IPS-20b (cell line): ENCODE measurements at regions not wholly inside any gene's neighbourhood (a gene's known extent, or its start where the extent isn't known, plus 50 kb on each side); places are given as distances from the start of the nearest gene placed in this dataset.
"Not testable (repeated sequence)": the region's sequence is repeated elsewhere in the genome, so short reads cannot be mapped to it uniquely, and the experiment has no call there.

Source experiments
- H3K27ac ChIP-seq: one replicate; pipeline ENCODE4 v1.5.1; 2013; ENCODE audit warnings: low read length
- H3K27me3 ChIP-seq: 2 replicates; pipeline ENCODE4 v1.6.1; 2013; ENCODE audit warnings: mild to moderate bottlenecking, low read length, inconsistent platforms; ENCODE audit not compliant: insufficient read depth
- H3K36me3 ChIP-seq: 2 replicates; pipeline ENCODE4 v1.6.1; 2013; ENCODE audit warnings: low read depth, mild to moderate bottlenecking, inconsistent platforms, low read length, moderate library complexity; ENCODE audit not compliant: insufficient read depth
- H3K4me1 ChIP-seq: 2 replicates; pipeline ENCODE4 v1.6.1; 2013; ENCODE audit warnings: mild to moderate bottlenecking, control low read depth, inconsistent platforms, low read length, moderate library complexity; ENCODE audit not compliant: insufficient read depth
- H3K4me3 ChIP-seq: 2 replicates; pipeline ENCODE4 v1.5.1; 2013; ENCODE audit warnings: mild to moderate bottlenecking, low read length, inconsistent platforms
- H3K9ac ChIP-seq: 2 replicates; pipeline ENCODE4 v1.6.1; 2013; ENCODE audit warnings: low read depth, mild to moderate bottlenecking, inconsistent platforms, low read length, moderate library complexity
- H3K9me3 ChIP-seq: 2 replicates; pipeline ENCODE4 v1.6.1; 2013; ENCODE audit warnings: mild to moderate bottlenecking, low read depth, low read length, inconsistent platforms; ENCODE audit not compliant: insufficient read depth

DNA sequence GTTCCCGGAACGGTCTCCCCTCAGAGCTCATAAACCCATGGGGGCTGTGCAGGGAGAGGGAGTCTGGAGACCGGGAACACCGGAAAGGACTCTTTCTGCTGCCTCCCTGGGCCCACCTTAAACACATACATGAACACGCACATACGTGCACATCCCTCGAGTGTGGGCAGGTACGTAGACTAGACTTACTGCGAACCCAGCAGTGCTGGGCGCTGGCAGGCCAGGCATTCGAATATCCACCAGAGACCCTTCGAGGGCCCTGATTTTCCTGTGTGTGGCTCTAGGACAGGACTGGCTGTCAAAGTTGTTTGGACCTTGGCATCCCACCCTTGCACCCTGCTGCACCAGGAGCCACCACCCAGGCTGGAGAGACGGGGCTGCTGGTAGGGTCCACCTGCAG is 102.7 kb downstream of the PLXNA1 start:
- H3K4me3 ChIP-seq: no peak overlapping the region

DNA sequence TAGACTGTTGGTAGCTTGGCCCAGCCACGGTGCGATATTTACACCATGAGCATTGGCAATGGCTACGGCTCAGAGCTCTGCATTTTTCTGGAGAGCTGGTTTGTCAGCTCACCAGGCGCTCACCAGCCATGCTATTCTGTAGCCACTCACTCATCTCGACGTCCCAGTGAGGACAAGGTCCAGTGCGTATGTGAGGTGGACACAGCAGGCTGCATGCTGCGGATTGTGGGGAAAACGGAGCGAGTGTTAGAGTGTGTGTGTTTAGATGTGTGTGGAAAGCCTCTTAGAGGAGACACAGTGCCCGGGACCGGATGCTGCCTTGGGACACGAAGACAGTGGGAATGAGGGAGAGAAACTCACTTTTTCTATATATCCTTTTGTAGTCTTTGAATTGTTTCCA is 103.7 kb downstream of the PLXNA1 start:
- H3K4me1 ChIP-seq, H3K27me3 ChIP-seq, H3K9me3 ChIP-seq, H3K36me3 ChIP-seq, H3K27ac ChIP-seq, H3K9ac ChIP-seq, H3K4me3 ChIP-seq: not testable (repeated sequence)

More for the DNA sequence above, 102.7 kb downstream of the PLXNA1 start:
- H3K9ac ChIP-seq: no peak overlapping the region
- no peak overlapping the region for H3K27ac ChIP-seq
- H3K27me3 ChIP-seq: no peaks in the 10 kb centered on the region
- no peaks in the 10 kb centered on the region for H3K36me3 ChIP-seq
- no peaks in the 10 kb centered on the region for H3K4me1 ChIP-seq
- no peaks in the 10 kb centered on the region for H3K9me3 ChIP-seq

DNA sequence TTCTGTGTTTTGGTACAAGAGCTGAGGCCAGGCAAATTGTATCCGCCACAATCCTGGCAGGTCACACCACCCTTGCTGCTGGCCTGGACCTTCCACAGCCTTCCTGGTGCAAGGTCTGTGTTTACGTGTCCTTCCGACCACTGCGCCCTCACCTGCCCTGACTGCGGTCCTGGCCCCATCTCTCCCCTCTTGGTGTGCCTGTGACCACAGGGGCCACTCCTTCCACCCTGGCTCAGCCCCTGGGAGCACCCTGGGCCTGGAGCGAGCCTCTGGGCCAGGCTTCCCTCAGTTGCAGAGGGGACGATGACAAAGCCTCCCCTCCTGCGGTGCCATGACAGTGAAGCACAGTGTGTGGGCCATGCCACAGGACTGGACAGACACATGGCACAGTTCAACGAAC is 104.5 kb downstream of the PLXNA1 start:
- Histone ChIP-seq H3K4me3 (no peak overlapping the region), H3K27ac (no peak overlapping the region), H3K36me3 (no peaks in the 10 kb centered on the region), H3K4me1 (no peaks in the 10 kb centered on the region), H3K9ac (no peak overlapping the region), H3K27me3 (no peaks in the 10 kb centered on the region), H3K9me3 (no peaks in the 10 kb centered on the region)

DNA sequence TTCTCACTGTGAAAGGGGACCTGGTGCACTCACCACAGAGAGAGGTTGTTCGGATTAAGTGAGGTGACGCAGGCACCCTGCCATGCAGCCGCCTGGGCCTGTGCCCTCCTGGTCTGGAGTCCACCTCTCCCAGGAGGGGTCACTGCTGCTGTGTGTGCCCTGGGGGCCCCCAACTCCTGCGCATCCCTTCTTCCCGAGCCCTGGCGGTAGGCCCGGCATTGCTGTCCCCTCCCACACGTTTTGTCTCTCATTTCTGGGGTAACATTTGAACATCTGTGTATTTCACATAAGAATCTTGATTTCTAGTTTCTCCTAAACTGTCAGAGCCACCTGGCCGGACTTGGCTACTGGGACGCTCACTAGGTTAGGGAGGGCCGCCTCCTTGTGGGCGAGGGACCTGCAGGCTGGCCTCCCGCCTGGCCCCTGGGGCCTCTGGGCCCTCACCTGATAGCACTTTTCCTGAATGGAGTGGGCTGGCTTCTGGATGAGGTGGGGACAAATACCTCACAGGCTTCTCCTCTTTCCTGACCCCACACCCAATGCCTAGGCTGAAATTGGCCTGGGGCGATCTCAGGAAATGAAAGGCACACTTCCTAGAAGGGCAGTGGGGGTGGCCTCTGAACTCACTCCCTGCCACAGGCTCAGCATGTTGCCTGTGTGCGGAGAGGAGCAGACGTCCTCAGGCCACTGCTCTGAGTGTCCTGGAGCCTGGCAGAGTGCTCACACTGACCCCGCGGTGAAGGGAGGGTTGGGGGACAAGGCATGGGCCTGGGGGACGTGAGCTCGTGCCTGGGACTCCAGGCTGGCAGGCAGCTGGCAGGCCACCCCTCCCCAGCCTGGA is 104.2 kb upstream of the PRR23E start:
- no peaks in the 10 kb centered on the region for H3K9me3 ChIP-seq
- H3K9ac ChIP-seq: no peak overlapping the region
- H3K4me1 ChIP-seq: no peaks in the 10 kb centered on the region
- H3K36me3 ChIP-seq: no peaks in the 10 kb centered on the region
- no peak overlapping the region for H3K27ac ChIP-seq
- no peaks in the 10 kb centered on the region for H3K27me3 ChIP-seq
- no peak overlapping the region for H3K4me3 ChIP-seq

DNA sequence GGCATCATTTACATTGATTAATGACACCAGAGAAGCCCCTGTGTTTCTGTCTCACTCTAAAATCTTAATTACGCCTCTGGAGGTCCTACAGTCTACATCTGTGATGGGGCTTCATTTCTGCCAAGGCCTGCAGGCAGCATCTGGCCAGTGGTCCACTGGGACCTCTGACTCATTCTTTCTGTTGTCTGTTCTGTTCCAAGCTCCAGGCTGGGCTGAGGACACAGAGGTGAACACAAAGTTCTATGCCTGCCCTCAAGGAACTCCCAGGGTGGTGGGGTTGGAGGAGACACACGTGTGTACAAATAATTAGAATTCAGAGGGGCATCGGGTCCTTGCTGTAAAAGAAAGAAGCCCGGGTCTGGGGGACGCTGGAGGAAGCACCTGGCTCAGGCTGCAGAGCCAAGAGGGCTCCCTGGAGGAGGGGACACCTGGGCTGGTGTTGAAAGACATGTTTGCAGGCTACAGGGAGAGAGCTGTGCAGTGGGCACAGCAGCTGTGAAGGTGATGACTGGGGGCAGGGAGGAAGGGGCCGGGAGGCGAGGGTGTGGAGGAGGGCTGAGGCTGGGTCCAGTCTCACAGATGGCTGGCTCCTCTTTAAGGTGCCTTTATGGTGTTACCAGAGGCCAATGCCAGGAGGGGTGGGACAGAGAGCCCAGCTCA is 103.3 kb upstream of the PRR23E start:
- Histone ChIP-seq H3K27ac (no peak overlapping the region), H3K4me1 (no peaks in the 10 kb centered on the region), H3K4me3 (no peak overlapping the region), H3K9ac (no peak overlapping the region), H3K36me3 (no peaks in the 10 kb centered on the region), H3K27me3 (no peaks in the 10 kb centered on the region), H3K9me3 (no peaks in the 10 kb centered on the region)

DNA sequence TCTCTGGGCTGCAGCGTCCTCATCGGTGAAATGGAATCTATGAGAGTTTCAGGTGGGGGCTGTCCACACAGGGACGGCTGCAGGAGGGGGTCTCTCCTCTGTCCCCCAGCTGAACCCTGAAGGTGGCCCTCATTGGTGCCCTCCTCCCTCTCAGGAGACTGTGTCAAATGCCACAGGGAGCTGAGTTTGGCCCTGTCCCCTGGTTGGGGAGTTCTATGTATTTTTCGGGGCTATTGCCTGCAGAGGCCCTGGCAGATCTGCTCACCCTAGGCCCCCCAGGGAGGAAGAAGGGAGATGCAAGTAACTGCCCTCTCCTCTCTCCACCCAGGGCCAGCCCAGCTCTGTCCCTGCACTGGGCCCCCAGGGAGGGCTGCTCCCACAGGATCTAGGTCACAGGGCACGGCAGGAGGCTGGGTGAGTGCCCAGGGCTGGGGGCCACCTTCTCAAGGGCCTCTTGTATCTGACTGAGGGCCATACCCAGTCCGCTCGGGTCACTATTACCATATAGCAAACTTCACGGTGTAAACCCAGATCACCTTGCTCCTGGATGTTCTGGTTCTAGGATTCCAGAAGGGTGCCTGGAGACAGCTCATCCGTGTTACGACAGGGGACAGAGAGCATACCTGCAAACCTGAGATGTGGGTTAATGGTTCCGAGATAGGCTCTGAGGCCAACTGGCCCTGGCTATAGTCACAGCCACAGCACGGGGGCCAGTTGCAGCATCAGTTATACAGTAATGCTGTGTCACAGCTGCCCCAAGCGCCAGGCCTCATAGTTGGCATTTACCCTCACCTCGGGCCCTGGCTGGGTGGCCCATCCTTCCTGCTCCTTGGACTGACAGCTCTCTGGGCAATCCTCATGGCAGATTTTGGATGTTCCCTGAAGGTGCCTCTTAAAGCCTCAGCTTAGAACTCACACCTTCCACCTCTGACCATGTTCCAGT is 102.4 kb upstream of the PRR23E start:
- Histone ChIP-seq H3K27ac (no peak overlapping the region), H3K27me3 (no peaks in the 10 kb centered on the region), H3K9me3 (peaks cover 6% of the 10 kb centered on the region; the same call in 1 of the 2 replicates), H3K36me3 (no peaks in the 10 kb centered on the region), H3K9ac (no peak overlapping the region), H3K4me1 (no peaks in the 10 kb centered on the region), H3K4me3 (no peak overlapping the region)

DNA sequence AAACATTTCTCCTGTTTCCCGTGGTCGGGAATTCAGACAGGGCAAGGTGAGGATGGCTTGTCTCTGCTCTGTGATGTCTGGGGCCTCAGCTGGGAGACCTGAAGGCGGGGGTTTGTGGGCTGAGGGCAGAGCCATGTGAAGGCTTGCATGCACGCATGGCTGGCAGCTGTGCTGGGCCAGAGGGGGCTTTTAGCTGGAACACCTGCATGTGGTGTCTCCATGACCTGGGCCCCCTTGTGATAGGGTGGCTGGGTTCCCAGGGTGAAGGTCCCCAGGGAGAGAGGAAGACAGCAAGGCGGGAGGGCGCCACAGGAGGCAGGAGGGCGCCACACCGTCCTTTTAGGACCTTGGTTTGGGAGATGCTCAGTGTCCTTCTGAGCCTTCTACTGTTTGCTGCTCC is 101.6 kb upstream of the PRR23E start:
- Histone ChIP-seq H3K4me3 (no peak overlapping the region), H3K4me1 (no peaks in the 10 kb centered on the region), H3K36me3 (no peaks in the 10 kb centered on the region), H3K27ac (no peak overlapping the region), H3K27me3 (no peaks in the 10 kb centered on the region), H3K9ac (no peak overlapping the region), H3K9me3 (peaks cover 7% of the 10 kb centered on the region; the same call in 1 of the 2 replicates)

DNA sequence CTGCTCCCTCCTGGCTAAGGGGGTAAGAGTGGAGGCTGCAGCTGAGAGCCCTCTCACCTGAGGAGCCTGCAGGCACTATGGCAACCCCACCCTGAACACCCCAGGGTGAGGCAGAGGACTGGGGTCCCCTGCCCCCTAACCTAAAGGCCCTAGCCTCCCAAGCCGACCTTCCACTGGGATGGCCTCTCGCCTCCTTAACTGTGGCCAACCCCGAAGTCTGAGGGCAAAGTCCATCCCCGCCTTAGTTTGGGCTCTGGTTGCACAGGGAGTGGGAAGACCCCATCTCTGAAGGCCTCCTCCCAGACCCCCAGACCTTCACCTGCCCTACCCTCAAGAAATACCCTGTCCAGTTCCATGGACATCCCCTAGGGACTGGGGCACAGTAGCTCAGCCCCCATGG is 100.6 kb upstream of the PRR23E start:
- no peaks in the 10 kb centered on the region for H3K36me3 ChIP-seq
- H3K9me3 ChIP-seq: peaks cover 7% of the 10 kb centered on the region; the same call in 1 of the 2 replicates
- H3K4me3 ChIP-seq: no peak overlapping the region
- H3K27me3 ChIP-seq: no peaks in the 10 kb centered on the region
- no peaks in the 10 kb centered on the region for H3K4me1 ChIP-seq
- H3K27ac ChIP-seq: no peak overlapping the region
- no peak overlapping the region for H3K9ac ChIP-seq

DNA sequence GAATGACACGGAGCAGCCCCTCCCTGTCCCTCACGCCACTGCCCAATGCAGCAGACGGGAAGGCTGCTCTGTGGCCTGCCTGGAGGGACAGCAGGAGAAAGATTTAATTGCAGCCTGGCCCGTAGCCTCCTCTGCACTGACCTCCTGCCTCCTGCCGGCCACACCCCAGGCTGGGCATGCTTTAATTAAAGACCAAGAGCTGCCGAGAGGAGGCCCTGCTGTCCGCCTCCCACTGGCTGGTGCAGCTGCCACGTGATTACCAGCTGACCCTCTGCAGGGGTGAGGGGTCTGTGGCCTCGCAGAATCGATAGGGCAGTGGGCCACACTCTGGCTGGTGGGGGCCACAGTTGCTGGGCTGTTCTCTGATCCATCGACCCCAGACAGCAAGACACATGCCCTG is 100.2 kb upstream of the PRR23E start:
- no peak overlapping the region for H3K27ac ChIP-seq
- peaks cover 7% of the 10 kb centered on the region; the same call in 1 of the 2 replicates for H3K9me3 ChIP-seq
- H3K36me3 ChIP-seq: no peaks in the 10 kb centered on the region
- no peak overlapping the region for H3K4me3 ChIP-seq
- H3K9ac ChIP-seq: no peak overlapping the region
- H3K4me1 ChIP-seq: no peaks in the 10 kb centered on the region
- H3K27me3 ChIP-seq: no peaks in the 10 kb centered on the region

DNA sequence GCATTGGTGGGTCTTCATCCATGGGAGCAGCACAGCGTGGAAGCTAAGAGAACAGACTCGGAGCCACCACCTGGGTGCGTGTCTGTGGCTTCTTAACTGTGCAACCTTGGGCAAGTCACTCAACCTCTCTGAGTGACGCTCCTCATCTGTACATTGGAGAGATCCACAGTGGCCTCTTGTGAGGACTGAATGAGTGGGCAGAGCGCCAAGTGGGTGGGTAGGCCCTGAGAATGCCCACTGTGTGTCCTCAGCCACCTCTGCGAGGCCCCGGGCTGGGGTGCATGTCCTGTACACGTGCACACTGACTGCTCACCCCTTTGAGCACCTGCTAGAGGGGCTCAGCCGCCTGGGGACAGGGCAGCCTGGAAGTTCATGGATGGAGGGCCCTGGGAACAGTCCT is 99.6 kb upstream of the PRR23E start:
- Histone ChIP-seq H3K4me1 (no peaks in the 10 kb centered on the region), H3K9ac (no peak overlapping the region), H3K27ac (no peak overlapping the region), H3K9me3 (peaks cover 7% of the 10 kb centered on the region; the same call in 1 of the 2 replicates), H3K4me3 (no peak overlapping the region), H3K27me3 (no peaks in the 10 kb centered on the region), H3K36me3 (no peaks in the 10 kb centered on the region)

DNA sequence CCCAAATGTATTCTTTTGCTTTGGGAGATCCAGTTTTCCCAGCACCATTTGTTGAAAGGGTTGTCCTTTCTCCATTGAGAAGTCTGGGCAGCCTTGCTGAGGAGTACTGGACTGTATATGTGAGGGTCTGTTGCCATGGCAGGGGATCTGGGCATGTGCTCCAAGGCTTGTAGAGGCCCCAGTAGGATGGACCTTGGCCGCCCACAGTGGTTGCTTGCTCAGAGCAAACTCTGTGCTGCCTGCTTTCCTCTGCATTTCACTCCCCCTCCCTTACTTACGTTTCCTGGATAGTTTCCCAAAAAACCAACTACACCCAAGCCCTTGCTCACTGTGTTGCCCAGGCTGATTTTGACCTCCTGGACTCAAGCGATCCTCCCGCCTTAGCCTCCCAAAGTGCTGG is 97.2 kb upstream of the PRR23E start:
- Histone ChIP-seq H3K9ac (no peak overlapping the region), H3K4me1 (no peaks in the 10 kb centered on the region), H3K4me3 (no peak overlapping the region), H3K27ac (no peak overlapping the region), H3K27me3 (no peaks in the 10 kb centered on the region), H3K9me3 (peaks cover 7% of the 10 kb centered on the region; the same call in 1 of the 2 replicates), H3K36me3 (no peaks in the 10 kb centered on the region)
